B cell (primary cell): ENCODE measurements at regions not wholly inside any gene's neighbourhood (a gene's known extent, or its start where the extent isn't known, plus 50 kb on each side); places are given as distances from the start of the nearest gene placed in this dataset.

Experiments used
- ATAC-seq: fragments of 200-7000 bp; cut with Tn5 transposase; one replicate; pipeline ENCODE4 v1.10.0; 2021; ENCODE audit warnings: low read depth, mild to moderate bottlenecking, moderate number of reproducible peaks, moderate library complexity
- CTCF ChIA-PET: fragments of 350-600 bp; sonication (Branson Sonifier 250); formaldehyde crosslinking; loops from one replicate; lab custom pipeline; 2021; ENCODE audit warnings: antibody characterized with exemption, inconsistent platforms; lab: Charles Lee
- POLR2A ChIA-PET: fragments of 350-600 bp; sonication (Branson Sonifier 250); formaldehyde crosslinking; loops from one replicate; lab custom pipeline; 2021; ENCODE audit warnings: antibody characterized with exemption; lab: Charles Lee
- DNase-seq: peaks from one replicate; pipeline ENCODE4 v3.0.0; 2013
- H2AFZ ChIP-seq: 2 replicates; pipeline ENCODE4 v1.6.1; 2012; ENCODE audit warnings: mild to moderate bottlenecking, low read depth, low read length; ENCODE audit not compliant: insufficient read depth, poor library complexity, severe bottlenecking
- H3K27ac ChIP-seq, 2 donors: 1 replicate in 1 of 2; 2 replicates in 1 of 2; pipeline ENCODE4 v1.5.1; 2012 to 2013; ENCODE audit warnings: low read length in 2 of 2, mild to moderate bottlenecking in 2 of 2, moderate library complexity in 1 of 2
- H3K27me3 ChIP-seq, 4 experiments: fragments of 200-600 bp in 1 of 4; sonication (generic) in 1 of 4; replicated peaks in 1 of 4; 1 replicate in 2 of 4; 2 replicates in 2 of 4; pipeline versions ENCODE4 v1.6.1 to v1.7.0; 2013 to 2016; ENCODE audit warnings: low read length in 3 of 4, mild to moderate bottlenecking in 2 of 4, mixed read lengths in 1 of 4, moderate library complexity in 1 of 4; ENCODE audit not compliant: insufficient read depth in 4 of 4, control insufficient read depth in 3 of 4; ENCODE audit errors: control extremely low read depth in 1 of 4
- H3K36me3 ChIP-seq, 2 experiments: replicated peaks in 1 of 2; 1 replicate in 1 of 2; 2 replicates in 1 of 2; pipeline versions ENCODE4 v1.6.1 to v1.7.1; 2013; ENCODE audit warnings: low read length in 1 of 2; ENCODE audit not compliant: insufficient read depth in 2 of 2, control insufficient read depth in 1 of 2; ENCODE audit errors: control extremely low read depth in 1 of 2, extremely low read depth in 1 of 2
- H3K4me1 ChIP-seq, 2 donors: fragments of 200-600 bp in 1 of 2; sonication (generic) in 1 of 2; 1 replicate in 1 of 2; 2 replicates in 1 of 2; pipeline versions ENCODE4 v1.5.1 to v1.6.1; 2013 to 2017; ENCODE audit warnings: low read length in 2 of 2; ENCODE audit not compliant: control insufficient read depth in 2 of 2, insufficient read depth in 2 of 2
- H3K4me2 ChIP-seq: replicated peaks from 2 replicates; pipeline ENCODE3; 2012; ENCODE audit warnings: mild to moderate bottlenecking, low read depth, low read length; ENCODE audit not compliant: poor library complexity, severe bottlenecking
- H3K4me3 ChIP-seq, 5 experiments: fragments of 200-600 bp in 1 of 5; sonication (generic) in 1 of 5; 1 replicate in 3 of 5; 2 replicates in 2 of 5; pipeline versions ENCODE4 v1.5.1 to v1.7.0; 2011 to 2016; ENCODE audit warnings: low read length in 4 of 5, mild to moderate bottlenecking in 4 of 5, low read depth in 2 of 5, control low read depth in 1 of 5, moderate library complexity in 1 of 5; ENCODE audit not compliant: insufficient read depth in 1 of 5; ENCODE audit errors: control extremely low read depth in 1 of 5, extremely low read depth in 1 of 5
- H3K79me2 ChIP-seq: fragments of 200-600 bp; sonication (generic); one replicate; pipeline ENCODE4 v1.6.0; 2016; ENCODE audit warnings: low read length; ENCODE audit not compliant: control insufficient read depth, insufficient read depth
- H3K9ac ChIP-seq: fragments of 200-600 bp; sonication (generic); 2 replicates; pipeline ENCODE4 v1.6.1; 2017; ENCODE audit warnings: mild to moderate bottlenecking, low read length, moderate library complexity
- H3K9me3 ChIP-seq, 3 donors: one replicate each; pipeline versions ENCODE4 v1.6.1 to v1.7.1; 2013; ENCODE audit warnings: low read length in 2 of 3; ENCODE audit not compliant: control insufficient read depth in 2 of 3, insufficient read depth in 1 of 3; ENCODE audit errors: control extremely low read depth in 1 of 3
- H4K20me1 ChIP-seq: 2 replicates; pipeline ENCODE4 v1.6.0; 2012; ENCODE audit warnings: mild to moderate bottlenecking, low read length; ENCODE audit not compliant: insufficient read depth, control insufficient read depth, poor library complexity, severe bottlenecking
- H3K27ac Mint-ChIP-seq: one replicate; pipeline ENCODE4 v1.8.0; 2021; ENCODE audit warnings: mixed read lengths
- H3K27me3 Mint-ChIP-seq: one replicate; pipeline ENCODE4 v1.8.0; 2021; ENCODE audit warnings: mixed read lengths
- H3K4me1 Mint-ChIP-seq: one replicate; pipeline ENCODE4 v1.8.0; 2021; ENCODE audit warnings: mixed read lengths
- H3K4me3 Mint-ChIP-seq: one replicate; pipeline ENCODE4 v1.8.0; 2021; ENCODE audit warnings: mixed read lengths
- H3K9me3 Mint-ChIP-seq: one replicate; pipeline ENCODE4 v1.8.0; 2022; ENCODE audit warnings: mixed read lengths; ENCODE audit not compliant: insufficient read depth
- CTCF ChIP-seq: fragments of 200-600 bp; IDR thresholded peaks from one replicate; pipeline ENCODE4 v1.8.0; 2022; ENCODE audit warnings: antibody characterized with exemption, mild to moderate bottlenecking
- EZH2 ChIP-seq: IDR thresholded peaks from 2 replicates; pipeline ENCODE4 v1.6.1; 2012; ENCODE audit warnings: borderline replicate concordance, low read depth, mild to moderate bottlenecking, moderate library complexity, low read length; ENCODE audit not compliant: insufficient read depth, poor library complexity, severe bottlenecking
- WGBS: methylation state at CpG from one replicate; pipeline ENCODE4 v1.1.5; 2013; ENCODE audit warnings: missing lambda C conversion rate; ENCODE audit not compliant: insufficient coverage; 5-methylcytosine and 5-hydroxymethylcytosine counted together
- intact Hi-C: fragments of 100-400 bp; cut with micrococcal nuclease; formaldehyde crosslinking; loops from one replicate; pipeline ENCODE4 v1.10.0; 2022

- 90% methylated on average over 11 of the region's 12 CpGs for WGBS
- no peak overlapping the region for H3K27ac ChIP-seq
- intact Hi-C loops = no loop called here
- no peaks in the 10 kb centered on the region for H4K20me1 ChIP-seq
- no peak overlapping the region for H3K4me3 ChIP-seq
- peak; percentile 29 for DNase-seq
- H3K27me3 ChIP-seq = no peaks in the 10 kb centered on the region
- H2AFZ ChIP-seq = no peak overlapping the region
- H3K27me3 Mint-ChIP-seq = peaks cover 4% of the 10 kb centered on the region
- no peaks in the 10 kb centered on the region for H3K79me2 ChIP-seq
- ChIA-PET CTCF (no interaction called here), POLR2A (interaction anchor here (0.7 kb wide), 1 partner anchor 383 kb away, joined by 5 read pairs; no protein-coding TSS in a partner anchor)
- H3K4me2 ChIP-seq = no peak overlapping the region
- TF ChIP-seq CTCF = no peak
- no peak for TF ChIP-seq EZH2
- H3K9ac ChIP-seq = no peak overlapping the region
- H3K4me3 Mint-ChIP-seq = no peak overlapping the region
- no peaks in the 10 kb centered on the region for H3K36me3 ChIP-seq
- no peaks in the 10 kb centered on the region for H3K9me3 ChIP-seq
- no peak overlapping the region for H3K27ac Mint-ChIP-seq
- H3K4me1 ChIP-seq = peaks cover 9 to 10% of the 10 kb centered on the region in 2 donors
- peaks cover 15% of the 10 kb centered on the region for H3K4me1 Mint-ChIP-seq
- ATAC-seq = no peak
- no peaks in the 10 kb centered on the region for H3K9me3 Mint-ChIP-seq
These were observed 159.3 kb upstream of the JARID2 start for GRCh38 chr6:15086348-15087158.

- Histone ChIP-seq H3K4me2 (no peak overlapping the region), H2AFZ (no peak overlapping the region), H3K27ac (no peak overlapping the region), H3K9ac (no peak overlapping the region), H3K4me1 (peaks cover 9 to 10% of the 10 kb centered on the region in 2 donors), H4K20me1 (no peaks in the 10 kb centered on the region), H3K9me3 (no peaks in the 10 kb centered on the region), H3K36me3 (no peaks in the 10 kb centered on the region), H3K27me3 (no peaks in the 10 kb centered on the region), H3K79me2 (no peaks in the 10 kb centered on the region), H3K4me3 (no peak overlapping the region)
- intact Hi-C loops = no loop called here
- Mint-ChIP-seq H3K4me1 (peaks cover 15% of the 10 kb centered on the region), H3K27me3 (peaks cover 4% of the 10 kb centered on the region), H3K9me3 (no peaks in the 10 kb centered on the region), H3K27ac (no peak overlapping the region), H3K4me3 (no peak overlapping the region)
- DNase-seq = no peak
- WGBS = 74% methylated on average over 2 of the region's 5 CpGs
- no peak for ATAC-seq
- CTCF ChIA-PET = no interaction called here
- TF ChIP-seq CTCF (no peak), EZH2 (no peak)
- POLR2A ChIA-PET = no interaction called here
These were observed 158.7 kb upstream of the JARID2 start for GRCh38 chr6:15087186-15087589.
